ENCODE measurements at regions not wholly inside any gene's neighbourhood (a gene's known extent, or its start where the extent isn't known, plus 50 kb on each side); places are given as distances from the start of the nearest gene placed in this dataset.

GRCh38 chr20:40265825-40266533 is 423.1 kb downstream of the MAFB start:
- no peak for DNase-seq

GRCh38 chr20:40262219-40262618 is 426.8 kb downstream of the MAFB start:
- DNase-seq: no peak

- no peak for DNase-seq
Measured at GRCh38 chr20:40258931-40259330, 430.1 kb downstream of the MAFB start.

- DNase-seq: no peak
Measured at GRCh38 chr20:40257763-40258162, 431.3 kb downstream of the MAFB start.

- no peak for DNase-seq
Measured at GRCh38 chr20:40255365-40255764, 433.7 kb downstream of the MAFB start.

- no peak for DNase-seq
Measured at GRCh38 chr20:40254023-40254772, 434.8 kb downstream of the MAFB start.

GRCh38 chr20:40251284-40251932 is 437.6 kb downstream of the MAFB start:
- no peak for DNase-seq

GRCh38 chr20:40249805-40250204 is 439.2 kb downstream of the MAFB start:
- no peak for DNase-seq

GRCh38 chr20:40245829-40246228 is 443.2 kb downstream of the MAFB start:
- no peak for DNase-seq

GRCh38 chr20:40244286-40244685 is 444.8 kb downstream of the MAFB start:
- no peak for DNase-seq

GRCh38 chr20:40241596-40242343 is 447.3 kb downstream of the MAFB start:
- no peak for DNase-seq

- DNase-seq: no peak
Measured at GRCh38 chr20:40238511-40238910, 450.5 kb downstream of the MAFB start.

GRCh38 chr20:40234593-40234992 is 454.4 kb downstream of the MAFB start:
- no peak for DNase-seq

GRCh38 chr20:40233406-40233805 is 455.6 kb downstream of the MAFB start:
- DNase-seq: no peak

- DNase-seq: no peak
Measured at GRCh38 chr20:40232756-40233155, 456.3 kb downstream of the MAFB start.

GRCh38 chr20:40232273-40232672 is 456.8 kb downstream of the MAFB start:
- DNase-seq: no peak

GRCh38 chr20:40230486-40230885 is 458.6 kb downstream of the MAFB start:
- no peak for DNase-seq

GRCh38 chr20:40225596-40225995 is 463.4 kb downstream of the MAFB start:
- no peak for DNase-seq

- no peak for DNase-seq
Measured at GRCh38 chr20:40223810-40224209, 465.2 kb downstream of the MAFB start.

- no peak for DNase-seq
Measured at GRCh38 chr20:40218971-40219370, 470.1 kb downstream of the MAFB start.

GRCh38 chr20:40218316-40218969 is 470.6 kb downstream of the MAFB start:
- no peak for DNase-seq

GRCh38 chr20:40207655-40208054 is 481.4 kb downstream of the MAFB start:
- no peak for DNase-seq

GRCh38 chr20:40205971-40206370 is 483.1 kb downstream of the MAFB start:
- DNase-seq: no peak
